Endodermal cell (in vitro differentiated cells): ENCODE measurements at regions not wholly inside any gene's neighbourhood (a gene's known extent, or its start where the extent isn't known, plus 50 kb on each side); places are given as distances from the start of the nearest gene placed in this dataset.

ENCODE experiments used
- DNase-seq: peaks from one replicate; pipeline ENCODE4 v3.0.0-alpha.2; 2017
- H3K27ac ChIP-seq: 2 replicates; pipeline ENCODE4 v1.5.1; 2013; ENCODE audit warnings: mild to moderate bottlenecking, low read depth, low read length, moderate library complexity
- H3K27me3 ChIP-seq: 2 replicates; pipeline ENCODE4 v1.6.1; 2013; ENCODE audit warnings: mild to moderate bottlenecking, low read length, moderate library complexity; ENCODE audit not compliant: insufficient read depth, control insufficient read depth, poor library complexity, severe bottlenecking
- H3K36me3 ChIP-seq: 2 replicates; pipeline ENCODE4 v1.7.0; 2013; ENCODE audit warnings: mild to moderate bottlenecking, low read length, moderate library complexity; ENCODE audit not compliant: control insufficient read depth, insufficient read depth
- H3K4me1 ChIP-seq: one replicate; pipeline ENCODE4 v1.7.0; 2013; ENCODE audit warnings: low read length; ENCODE audit not compliant: control insufficient read depth, insufficient read depth
- H3K4me3 ChIP-seq: 2 replicates; pipeline ENCODE4 v1.5.1; 2013; ENCODE audit warnings: mild to moderate bottlenecking, low read length, moderate library complexity
- H3K9ac ChIP-seq: 2 replicates; pipeline ENCODE4 v1.6.1; 2013; ENCODE audit warnings: mild to moderate bottlenecking, low read length, moderate library complexity; ENCODE audit not compliant: poor library complexity, severe bottlenecking; ENCODE audit errors: extremely low read depth
- H3K9me3 ChIP-seq: 2 replicates; pipeline ENCODE4 v1.6.1; 2013; ENCODE audit warnings: mild to moderate bottlenecking, low read length, moderate library complexity; ENCODE audit not compliant: control insufficient read depth
- H3K27ac Mint-ChIP-seq: 2 replicates; pipeline ENCODE4 v1.8.0; 2020; ENCODE audit warnings: mixed read lengths
- H3K27me3 Mint-ChIP-seq: 2 replicates; pipeline ENCODE4 v1.8.0; 2021; ENCODE audit warnings: mild to moderate bottlenecking, mixed read lengths; ENCODE audit not compliant: insufficient read depth
- H3K36me3 Mint-ChIP-seq: 2 replicates; pipeline ENCODE4 v1.8.0; 2020; ENCODE audit warnings: low read depth, mixed read lengths
- H3K4me1 Mint-ChIP-seq: 2 replicates; pipeline ENCODE4 v1.8.0; 2020; ENCODE audit warnings: mixed read lengths
- H3K4me3 Mint-ChIP-seq: 2 replicates; pipeline ENCODE4 v1.8.0; 2020; ENCODE audit warnings: mild to moderate bottlenecking, moderate library complexity, mixed read lengths
- H3K9me3 Mint-ChIP-seq: 2 replicates; pipeline ENCODE4 v1.8.0; 2020; ENCODE audit warnings: mild to moderate bottlenecking, mixed read lengths
- CTCF ChIP-seq: fragments of 200-600 bp; sonication (generic); conservative IDR thresholded peaks from 2 replicates; pipeline ENCODE4 v1.5.0; 2021; ENCODE audit warnings: antibody characterized with exemption, mild to moderate bottlenecking
- WGBS, 2 experiments: methylation state at CpG; one replicate each; pipeline versions ENCODE4 v1.1.5 to v1.1.7; 2013; ENCODE audit warnings: missing lambda C conversion rate in 2 of 2, mixed read lengths in 1 of 2; ENCODE audit not compliant: insufficient coverage in 1 of 2, insufficient read length in 1 of 2; 5-methylcytosine and 5-hydroxymethylcytosine counted together

- no peak overlapping the region for H3K27ac Mint-ChIP-seq
- no peak overlapping the region for H3K9ac ChIP-seq
- DNase-seq = no peak
- H3K4me1 ChIP-seq = no peaks in the 10 kb centered on the region
- peaks cover 15% of the 10 kb centered on the region for H3K9me3 Mint-ChIP-seq
- H3K4me3 ChIP-seq = no peak overlapping the region
- H3K27me3 Mint-ChIP-seq = no peaks in the 10 kb centered on the region
- no peak overlapping the region for H3K4me3 Mint-ChIP-seq
- no peaks in the 10 kb centered on the region for H3K27me3 ChIP-seq
- no peak overlapping the region for H3K27ac ChIP-seq
- 80 to 84% methylated on average over 2 to 4 of the region's 4 CpGs for WGBS, 2 experiments
- H3K9me3 ChIP-seq = peaks cover 5% of the 10 kb centered on the region
- H3K36me3 Mint-ChIP-seq = peaks cover 7% of the 10 kb centered on the region
- no peak for TF ChIP-seq CTCF
- H3K4me1 Mint-ChIP-seq = no peaks in the 10 kb centered on the region
- no peaks in the 10 kb centered on the region for H3K36me3 ChIP-seq
Observed at GRCh38 chr5:143605403-143606005, 202.0 kb upstream of the NR3C1 start.

GRCh38 chr5:143601917-143602333 lies 198.4 kb upstream of the NR3C1 start:
- no peak overlapping the region for H3K27ac ChIP-seq
- no peak overlapping the region for H3K4me3 ChIP-seq
- TF ChIP-seq CTCF = no peak
- H3K36me3 Mint-ChIP-seq = no peaks in the 10 kb centered on the region
- no peaks in the 10 kb centered on the region for H3K9me3 ChIP-seq
- DNase-seq = no peak
- no peak overlapping the region for H3K9ac ChIP-seq
- no peaks in the 10 kb centered on the region for H3K27me3 ChIP-seq
- no peak overlapping the region for H3K27ac Mint-ChIP-seq
- H3K27me3 Mint-ChIP-seq = no peaks in the 10 kb centered on the region
- H3K36me3 ChIP-seq = no peaks in the 10 kb centered on the region
- no peaks in the 10 kb centered on the region for H3K9me3 Mint-ChIP-seq
- no peaks in the 10 kb centered on the region for H3K4me1 ChIP-seq
- H3K4me1 Mint-ChIP-seq = peaks cover 2% of the 10 kb centered on the region
- no peak overlapping the region for H3K4me3 Mint-ChIP-seq
- WGBS, 2 experiments = 94 to 100% methylated on average over 3 to 4 of the region's 4 CpGs

- no peaks in the 10 kb centered on the region for H3K36me3 Mint-ChIP-seq
Observed at GRCh38 chr5:143601357-143601756, 197.9 kb upstream of the NR3C1 start.

More at GRCh38 chr5:143601357-143601756, 197.9 kb upstream of the NR3C1 start:
- no peak overlapping the region for H3K4me3 Mint-ChIP-seq
- no peak overlapping the region for H3K9ac ChIP-seq
- H3K27me3 ChIP-seq = no peaks in the 10 kb centered on the region
- WGBS, 2 experiments = 96 to 100% methylated on average over 4 to 6 of the region's 6 CpGs
- no peak overlapping the region for H3K27ac ChIP-seq
- no peaks in the 10 kb centered on the region for H3K36me3 ChIP-seq
- no peak overlapping the region for H3K27ac Mint-ChIP-seq
- no peaks in the 10 kb centered on the region for H3K9me3 Mint-ChIP-seq
- H3K4me3 ChIP-seq = no peak overlapping the region
- no peak for DNase-seq
- no peaks in the 10 kb centered on the region for H3K4me1 ChIP-seq
- H3K9me3 ChIP-seq = no peaks in the 10 kb centered on the region
- H3K27me3 Mint-ChIP-seq = no peaks in the 10 kb centered on the region
- H3K4me1 Mint-ChIP-seq = peaks cover 3% of the 10 kb centered on the region
- no peak for TF ChIP-seq CTCF
